K562 (cell line): ENCODE measurements at regions not wholly inside any gene's neighbourhood (a gene's known extent, or its start where the extent isn't known, plus 50 kb on each side); places are given as distances from the start of the nearest gene placed in this dataset.

Source experiments
- ATAC-seq: fragments of 200-7000 bp; cut with Tn5 transposase; 3 replicates; pipeline ENCODE4 v1.9.1; 2020; ENCODE audit warnings: moderate library complexity
- BruUV-seq: library from RNA; stranded (reverse); fragments of 400-500 nt; replicated peaks from 2 replicates; lab custom pipeline; 2021; lab: Mats Ljungman, UMichigan
- CTCF ChIA-PET: fragments of 300-600 bp; formaldehyde crosslinking; extraction: SDS; loops from one replicate; lab custom pipeline; 2021; ENCODE audit warnings: low intra/inter-chr PET ratio; lab: Yijun Ruan, JAX
- POLR2A ChIA-PET: fragments of 300-600, 350-650 bp; sonication (Branson Sonifier 250); formaldehyde crosslinking; extraction: SDS; loops from one replicate; lab custom pipeline; 2021; ENCODE audit warnings: antibody characterized with exemption, inconsistent platforms; lab: Yijun Ruan, JAX
- DNase-seq, 4 experiments: peaks; one replicate each; pipeline versions ENCODE4 v3.0.0 to v3.0.0-alpha.2; 2011 to 2018; ENCODE audit warnings: low spot score in 3 of 4, mixed read lengths in 3 of 4; ENCODE audit errors: extremely low read depth in 1 of 4
- FAIRE-seq: peaks from 2 replicates; lab custom pipeline; 2011; peaks lifted over from hg19 to GRCh38; lab: Jason Lieb, UNC
- H2AFZ ChIP-seq: 2 replicates; pipeline ENCODE4 v1.6.0; 2011; ENCODE audit warnings: low read depth, low read length, control low read depth, inconsistent platforms
- H3K27ac ChIP-seq: fragments of 200-600 bp; 3 replicates; pipeline ENCODE4 v1.8.0; 2011; ENCODE audit warnings: low read depth, mild to moderate bottlenecking, control low read depth, inconsistent platforms, low read length, moderate library complexity, mixed read lengths; ENCODE audit errors: extremely low read depth
- H3K27me3 ChIP-seq, 2 experiments: fragments of 300-600 bp in 1 of 2; 2 replicates in 1 of 2; 3 replicates in 1 of 2; pipeline versions ENCODE4 v1.6.0 to v1.8.0; 2011; ENCODE audit warnings: inconsistent platforms in 2 of 2, low read length in 2 of 2, mild to moderate bottlenecking in 1 of 2, mixed read lengths in 1 of 2, moderate library complexity in 1 of 2; ENCODE audit not compliant: control insufficient read depth in 2 of 2, insufficient read depth in 2 of 2
- H3K36me3 ChIP-seq: fragments of 300-600 bp; 3 replicates; pipeline ENCODE4 v1.8.0; 2011; ENCODE audit warnings: mild to moderate bottlenecking, low read length, inconsistent platforms; ENCODE audit not compliant: control insufficient read depth, insufficient read depth
- H3K4me1 ChIP-seq, 2 experiments: fragments of 200-600 bp in 1 of 2; replicated peaks in 1 of 2; 2 replicates in 1 of 2; 3 replicates in 1 of 2; pipeline versions ENCODE4 v1.5.1 to v1.8.0; 2011; ENCODE audit warnings: inconsistent platforms in 2 of 2, low read length in 2 of 2, mild to moderate bottlenecking in 1 of 2, mixed read lengths in 1 of 2, moderate library complexity in 1 of 2; ENCODE audit not compliant: control insufficient read depth in 2 of 2, insufficient read depth in 2 of 2
- H3K4me2 ChIP-seq: 2 replicates; pipeline ENCODE4 v1.6.1; 2011; ENCODE audit warnings: low read length, control low read depth, inconsistent platforms, mixed read lengths; ENCODE audit not compliant: insufficient read depth
- H3K4me3 ChIP-seq: fragments of 200-600 bp; sonication (generic), shearing (Covaris generic); 2 replicates; pipeline ENCODE4 v1.5.1; 2016; ENCODE audit warnings: control low read depth, inconsistent platforms
- H3K79me2 ChIP-seq: fragments of 200-600 bp; 3 replicates; pipeline ENCODE4 v1.8.0; 2011; ENCODE audit warnings: low read length, inconsistent platforms; ENCODE audit not compliant: control insufficient read depth, insufficient read depth
- H3K9ac ChIP-seq, 2 experiments: 2 replicates each; pipeline versions ENCODE4 v1.6.0 to v1.6.1; 2011; ENCODE audit warnings: low read depth in 2 of 2, low read length in 2 of 2, control low read depth in 1 of 2, inconsistent platforms in 1 of 2, mild to moderate bottlenecking in 1 of 2, mixed read lengths in 1 of 2; ENCODE audit not compliant: insufficient read depth in 1 of 2
- H3K9me1 ChIP-seq: one replicate; pipeline ENCODE4 v1.6.0; 2011; ENCODE audit warnings: inconsistent platforms, mild to moderate bottlenecking, low read length, moderate library complexity; ENCODE audit not compliant: control insufficient read depth, insufficient read depth
- H3K9me3 ChIP-seq: replicated peaks from 2 replicates; pipeline ENCODE4 v1.5.1; 2011; ENCODE audit warnings: low read depth, low read length, inconsistent platforms; ENCODE audit not compliant: control insufficient read depth, insufficient read depth
- H4K20me1 ChIP-seq: replicated peaks from 2 replicates; pipeline ENCODE4 v1.6.1; 2011; ENCODE audit warnings: low read length, inconsistent platforms, mixed read lengths; ENCODE audit not compliant: control insufficient read depth, insufficient read depth
- AFF4 ChIP-seq: sonication (generic); formaldehyde crosslinking; IDR thresholded peaks from 2 replicates; pipeline ENCODE4 v1.8.0; 2023; ENCODE audit warnings: mild to moderate bottlenecking, missing genetic modification reagents
- CBX5 ChIP-seq: IDR thresholded peaks from 2 replicates; pipeline ENCODE4 v1.6.1; 2014; ENCODE audit warnings: low read depth, borderline replicate concordance
- WGBS: fragments of 100-300 bp; shearing (Covaris generic); methylation state at CpG from one replicate; pipeline ENCODE4 v1.1.6; 2016; ENCODE audit warnings: low coverage, mixed read lengths; ENCODE audit not compliant: insufficient coverage; ENCODE audit errors: missing lambda C conversion rate; 5-methylcytosine and 5-hydroxymethylcytosine counted together
- in situ Hi-C: fragments of 300-500 bp; cut with MboI; formaldehyde crosslinking; loops from 4 replicates; pipeline ENCODE4 v1.15.0; 2018; ENCODE audit warnings: inconsistent platforms, mixed read lengths
- intact Hi-C: fragments of 100-400 bp; cut with micrococcal nuclease; formaldehyde crosslinking; loops from 2 replicates; pipeline ENCODE4 v1.14.2; 2022

- 3% methylated on average over 13 of the region's 22 CpGs for WGBS
- Histone ChIP-seq H3K9ac (no peak overlapping the region), H3K79me2 (no peaks in the 10 kb centered on the region), H3K4me1 (peaks cover 0 to 9% of the 10 kb centered on the region in 2 experiments; a peak in 2 of 5 replicates), H3K27ac (no peak overlapping the region), H3K27me3 (peaks cover 0 to 36% of the 10 kb centered on the region in 2 experiments; a peak in 2 of 5 replicates), H3K9me1 (no peaks in the 10 kb centered on the region), H3K4me2 (no peak overlapping the region), H3K9me3 (no peaks in the 10 kb centered on the region), H3K36me3 (no peaks in the 10 kb centered on the region), H3K4me3 (no peak overlapping the region), H2AFZ (no peak overlapping the region), H4K20me1 (no peaks in the 10 kb centered on the region)
- no peak for TF ChIP-seq AFF4 (CRISPR knock-in tag)
- TF ChIP-seq CBX5: no peak
- ATAC-seq: no peak
- CTCF ChIA-PET: interaction anchor here (1.2 kb wide), 1 partner anchor 361 kb away, joined by 3 read pairs; no protein-coding TSS in a partner anchor
- POLR2A ChIA-PET: no interaction called here
- no peak for FAIRE-seq
- intact Hi-C loops: no loop called here
- in situ Hi-C loops: loop anchor here (25.0 kb wide), 1 partner anchor 267 kb away; no protein-coding TSS in a partner anchor
- DNase-seq: no peak
- BruUV-seq: no TSS peak
Observed at GRCh38 chr22:49303781-49304461, 523.8 kb downstream of the BRD1 start.
